Caco-2 (cell line): ENCODE measurements at regions not wholly inside any gene's neighbourhood (a gene's known extent, or its start where the extent isn't known, plus 50 kb on each side); places are given as distances from the start of the nearest gene placed in this dataset.

ENCODE experiments used
- BruUV-seq: library from RNA; stranded (reverse); fragments of 400-500 nt; replicated peaks from 2 replicates; lab custom pipeline; 2021; lab: Mats Ljungman, UMichigan
- CTCF ChIA-PET: fragments of 300-600 bp; sonication (Branson Sonifier 250); formaldehyde crosslinking; loops from one replicate; lab custom pipeline; 2022; ENCODE audit warnings: antibody characterized with exemption; lab: Charles Lee
- POLR2A ChIA-PET: fragments of 300-600 bp; sonication (Branson Sonifier 250); formaldehyde crosslinking; loops from one replicate; lab custom pipeline; 2022; ENCODE audit warnings: antibody characterized with exemption; lab: Charles Lee
- DNase-seq, 2 experiments: peaks; one replicate each; pipeline versions ENCODE4 v3.0.0 to v3.0.0-alpha.2; 2020 to 2022
- H3K27me3 ChIP-seq: replicated peaks from 2 replicates; pipeline ENCODE4 v1.6.0; 2011; ENCODE audit warnings: low read length; ENCODE audit not compliant: control insufficient read depth, insufficient read depth
- H3K36me3 ChIP-seq: 2 replicates; pipeline ENCODE4 v1.5.1; 2011; ENCODE audit warnings: low read length; ENCODE audit not compliant: control insufficient read depth, insufficient read depth
- H3K4me1 ChIP-seq: fragments of 250-450 bp; sonication (Bioruptor Pico); 2 replicates; pipeline ENCODE4 v1.5.1; 2020; ENCODE audit warnings: mild to moderate bottlenecking
- H3K4me3 ChIP-seq: 2 replicates; pipeline ENCODE4 v1.5.1; 2011; ENCODE audit warnings: low read depth, mild to moderate bottlenecking, control low read depth, low read length
- H3K9me3 ChIP-seq: fragments of 250-450 bp; sonication (Bioruptor Pico); 2 replicates; pipeline ENCODE4 v1.5.1; 2020; ENCODE audit warnings: mild to moderate bottlenecking, moderate library complexity
- H3K27ac Mint-ChIP-seq: one replicate; pipeline ENCODE4 v1.8.0; 2022; ENCODE audit warnings: mixed read lengths; ENCODE audit not compliant: unreplicated experiment
- H3K27me3 Mint-ChIP-seq: one replicate; pipeline ENCODE4 v1.8.0; 2022; ENCODE audit warnings: mixed read lengths; ENCODE audit not compliant: insufficient read depth, unreplicated experiment
- H3K36me3 Mint-ChIP-seq: one replicate; pipeline ENCODE4 v1.8.0; 2022; ENCODE audit warnings: mild to moderate bottlenecking, mixed read lengths; ENCODE audit not compliant: insufficient read depth, unreplicated experiment
- H3K4me1 Mint-ChIP-seq: one replicate; pipeline ENCODE4 v1.8.0; 2022; ENCODE audit warnings: low read depth, mixed read lengths; ENCODE audit not compliant: unreplicated experiment
- H3K4me3 Mint-ChIP-seq: one replicate; pipeline ENCODE4 v1.8.0; 2022; ENCODE audit warnings: mild to moderate bottlenecking, moderate library complexity, mixed read lengths; ENCODE audit not compliant: unreplicated experiment
- H3K9me3 Mint-ChIP-seq: one replicate; pipeline ENCODE4 v1.8.0; 2022; ENCODE audit warnings: mixed read lengths; ENCODE audit not compliant: unreplicated experiment
- intact Hi-C: fragments of 100-400 bp; cut with micrococcal nuclease; formaldehyde crosslinking; loops from one replicate; pipeline ENCODE4 v1.10.0; 2022; ENCODE audit not compliant: unreplicated experiment
- TF ChIP-seq, protein P1 (sequence below), 2 experiments: fragments of 200-600 bp in 1 of 2; IDR thresholded peaks; 1 replicate in 1 of 2; 2 replicates in 1 of 2; pipeline versions ENCODE4 v1.5.1 to v1.8.0; 2011 to 2022; ENCODE audit warnings: antibody characterized with exemption in 1 of 2, control low read depth in 1 of 2, inconsistent platforms in 1 of 2, low read depth in 1 of 2, low read length in 1 of 2, mild to moderate bottlenecking in 1 of 2, moderate library complexity in 1 of 2; ENCODE audit not compliant: insufficient read depth in 1 of 2, severe bottlenecking in 1 of 2, unreplicated experiment in 1 of 2

DNA sequence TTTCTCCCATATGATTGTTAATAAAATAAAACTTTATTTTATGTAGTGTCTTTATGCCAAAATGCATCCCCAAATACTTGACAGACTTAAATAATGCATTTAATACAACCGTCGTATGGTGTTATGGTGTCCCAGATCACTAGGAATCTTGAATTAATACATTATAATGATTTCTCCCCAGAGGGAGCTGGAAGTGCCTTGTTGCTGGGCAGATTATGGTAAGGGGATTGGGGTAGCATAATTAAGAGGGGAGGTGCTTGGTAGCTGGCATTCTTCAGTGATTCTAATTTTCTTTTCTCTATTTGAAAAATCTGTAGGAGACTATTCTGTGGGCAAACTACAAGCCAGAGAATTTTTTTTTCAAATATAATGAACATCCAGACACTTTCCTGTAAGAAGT, 1043.7 kb downstream of the ADGRL2 start:
- Histone ChIP-seq H3K4me3 (no peak overlapping the region), H3K4me1 (no peaks in the 10 kb centered on the region), H3K9me3 (no peaks in the 10 kb centered on the region), H3K36me3 (no peaks in the 10 kb centered on the region), H3K27me3 (no peaks in the 10 kb centered on the region)
- no peak for DNase-seq
- TF ChIP-seq, protein P1, sequence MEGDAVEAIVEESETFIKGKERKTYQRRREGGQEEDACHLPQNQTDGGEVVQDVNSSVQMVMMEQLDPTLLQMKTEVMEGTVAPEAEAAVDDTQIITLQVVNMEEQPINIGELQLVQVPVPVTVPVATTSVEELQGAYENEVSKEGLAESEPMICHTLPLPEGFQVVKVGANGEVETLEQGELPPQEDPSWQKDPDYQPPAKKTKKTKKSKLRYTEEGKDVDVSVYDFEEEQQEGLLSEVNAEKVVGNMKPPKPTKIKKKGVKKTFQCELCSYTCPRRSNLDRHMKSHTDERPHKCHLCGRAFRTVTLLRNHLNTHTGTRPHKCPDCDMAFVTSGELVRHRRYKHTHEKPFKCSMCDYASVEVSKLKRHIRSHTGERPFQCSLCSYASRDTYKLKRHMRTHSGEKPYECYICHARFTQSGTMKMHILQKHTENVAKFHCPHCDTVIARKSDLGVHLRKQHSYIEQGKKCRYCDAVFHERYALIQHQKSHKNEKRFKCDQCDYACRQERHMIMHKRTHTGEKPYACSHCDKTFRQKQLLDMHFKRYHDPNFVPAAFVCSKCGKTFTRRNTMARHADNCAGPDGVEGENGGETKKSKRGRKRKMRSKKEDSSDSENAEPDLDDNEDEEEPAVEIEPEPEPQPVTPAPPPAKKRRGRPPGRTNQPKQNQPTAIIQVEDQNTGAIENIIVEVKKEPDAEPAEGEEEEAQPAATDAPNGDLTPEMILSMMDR (IDR thresholded peaks at IDR 0.05; ENCODE audit: insufficient read depth in 1 of 2, low read depth in 1 of 2, low read length in 1 of 2, severe bottlenecking in 1 of 2, unreplicated experiment in 1 of 2) = no peak
- ChIA-PET POLR2A (no interaction called here), CTCF (no interaction called here)
- Mint-ChIP-seq H3K9me3 (no peaks in the 10 kb centered on the region), H3K27ac (no peak overlapping the region), H3K36me3 (no peaks in the 10 kb centered on the region), H3K27me3 (no peaks in the 10 kb centered on the region), H3K4me3 (no peak overlapping the region), H3K4me1 (no peaks in the 10 kb centered on the region)
- intact Hi-C loops = no loop called here
- BruUV-seq = no TSS peak

DNA sequence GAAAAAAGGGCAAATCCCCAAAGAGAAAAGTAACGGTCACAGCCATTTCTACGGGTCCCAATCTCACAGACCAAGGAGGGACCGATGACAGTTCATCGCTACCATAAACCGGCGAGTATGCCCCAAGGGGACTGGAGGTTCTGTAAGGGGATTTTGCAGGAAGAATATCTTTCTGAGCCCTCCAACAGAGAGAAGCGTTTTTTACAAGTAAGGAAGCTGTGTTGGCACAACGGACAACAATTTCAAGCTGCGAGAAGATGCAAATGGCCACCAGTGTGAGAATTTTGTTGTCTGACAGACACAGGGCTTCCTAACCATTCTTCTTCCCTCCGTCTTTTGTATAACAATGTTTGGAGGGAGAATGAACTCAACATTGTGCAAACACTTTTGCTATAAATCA, 1043.1 kb downstream of the ADGRL2 start:
- no TSS peak for BruUV-seq
- POLR2A ChIA-PET = no interaction called here
- no peaks in the 10 kb centered on the region for H3K4me1 Mint-ChIP-seq
- no peaks in the 10 kb centered on the region for H3K36me3 Mint-ChIP-seq
- DNase-seq = no peak
- intact Hi-C loops = no loop called here
- Histone ChIP-seq H3K9me3 (no peaks in the 10 kb centered on the region), H3K27me3 (no peaks in the 10 kb centered on the region), H3K4me1 (no peaks in the 10 kb centered on the region), H3K4me3 (no peak overlapping the region), H3K36me3 (no peaks in the 10 kb centered on the region)
- H3K4me3 Mint-ChIP-seq = no peak overlapping the region
- no peaks in the 10 kb centered on the region for H3K27me3 Mint-ChIP-seq
- no peak overlapping the region for H3K27ac Mint-ChIP-seq
- CTCF ChIA-PET = no interaction called here
- TF ChIP-seq, protein P1 (IDR thresholded peaks at IDR 0.05; ENCODE audit: insufficient read depth in 1 of 2, low read depth in 1 of 2, low read length in 1 of 2, severe bottlenecking in 1 of 2, unreplicated experiment in 1 of 2) = no peak
- no peaks in the 10 kb centered on the region for H3K9me3 Mint-ChIP-seq

- Histone ChIP-seq H3K4me1 (no peaks in the 10 kb centered on the region), H3K9me3 (no peaks in the 10 kb centered on the region), H3K4me3 (no peak overlapping the region), H3K36me3 (no peaks in the 10 kb centered on the region), H3K27me3 (no peaks in the 10 kb centered on the region)
- intact Hi-C loops = no loop called here
- no peak for DNase-seq
- no peak overlapping the region for H3K4me3 Mint-ChIP-seq
- TF ChIP-seq, protein P1 (IDR thresholded peaks at IDR 0.05; ENCODE audit: insufficient read depth in 1 of 2, low read depth in 1 of 2, low read length in 1 of 2, severe bottlenecking in 1 of 2, unreplicated experiment in 1 of 2) = no peak
- no TSS peak for BruUV-seq
- no peak overlapping the region for H3K27ac Mint-ChIP-seq
- no peaks in the 10 kb centered on the region for H3K4me1 Mint-ChIP-seq
- ChIA-PET CTCF (no interaction called here), POLR2A (no interaction called here)
- H3K27me3 Mint-ChIP-seq = peaks cover 3% of the 10 kb centered on the region
- no peaks in the 10 kb centered on the region for H3K36me3 Mint-ChIP-seq
- no peaks in the 10 kb centered on the region for H3K9me3 Mint-ChIP-seq
Observed at GRCh38 chr1:82840192-82840591, 1039.5 kb downstream of the ADGRL2 start.
